Common myeloid progenitor, CD34-positive (primary cell): ENCODE measurements at regions not wholly inside any gene's neighbourhood (a gene's known extent, or its start where the extent isn't known, plus 50 kb on each side); places are given as distances from the start of the nearest gene placed in this dataset.
"Not testable (repeated sequence)": the region's sequence is repeated elsewhere in the genome, so short reads cannot be mapped to it uniquely, and the experiment has no call there.

Source experiments
- CTCF ChIA-PET: fragments of 350-600 bp; sonication (Branson Sonifier 250); formaldehyde crosslinking; loops from one replicate; lab custom pipeline; 2021; ENCODE audit warnings: antibody characterized with exemption; lab: Charles Lee
- POLR2A ChIA-PET: fragments of 350-600 bp; sonication (Branson Sonifier 250); formaldehyde crosslinking; loops from one replicate; lab custom pipeline; 2021; ENCODE audit warnings: antibody characterized with exemption; lab: Charles Lee
- DNase-seq, 3 donors: peaks; one replicate each; pipeline versions ENCODE4 v3.0.0 to v3.0.0-alpha.2; 2013
- H3K27ac ChIP-seq, 2 experiments: 1 replicate in 1 of 2; 2 replicates in 1 of 2; pipeline ENCODE4 v1.7.0; 2013; ENCODE audit warnings: inconsistent platforms in 2 of 2, low read length in 2 of 2, mild to moderate bottlenecking in 2 of 2, low read depth in 1 of 2, moderate library complexity in 1 of 2; ENCODE audit not compliant: severe bottlenecking in 2 of 2, insufficient read depth in 1 of 2, poor library complexity in 1 of 2
- H3K27me3 ChIP-seq, 5 experiments: replicated peaks in 2 of 5; 1 replicate in 3 of 5; 2 replicates in 2 of 5; pipeline versions ENCODE4 v1.6.1 to v1.7.0; 2013; ENCODE audit warnings: low read length in 4 of 5, mild to moderate bottlenecking in 2 of 5, moderate library complexity in 2 of 5, inconsistent platforms in 1 of 5; ENCODE audit not compliant: insufficient read depth in 5 of 5, control insufficient read depth in 4 of 5
- H3K36me3 ChIP-seq, 4 experiments: 1 replicate in 2 of 4; 2 replicates in 2 of 4; pipeline versions ENCODE4 v1.6.1 to v1.7.0; 2013; ENCODE audit warnings: low read length in 3 of 4, control low read depth in 1 of 4, mild to moderate bottlenecking in 1 of 4; ENCODE audit not compliant: control insufficient read depth in 4 of 4, insufficient read depth in 4 of 4
- H3K4me1 ChIP-seq, 4 experiments: 1 replicate in 3 of 4; 2 replicates in 1 of 4; pipeline versions ENCODE4 v1.6.1 to v1.7.1; 2013; ENCODE audit warnings: low read length in 3 of 4, mild to moderate bottlenecking in 3 of 4, control low read depth in 1 of 4, inconsistent platforms in 1 of 4, moderate library complexity in 1 of 4; ENCODE audit not compliant: control insufficient read depth in 4 of 4, insufficient read depth in 4 of 4; ENCODE audit errors: control extremely low read depth in 1 of 4
- H3K4me3 ChIP-seq, 7 experiments: 1 replicate in 4 of 7; 2 replicates in 3 of 7; pipeline versions ENCODE4 v1.5.1 to v1.7.0; 2013; ENCODE audit warnings: mild to moderate bottlenecking in 7 of 7, low read length in 6 of 7, moderate library complexity in 6 of 7, inconsistent platforms in 2 of 7, low read depth in 2 of 7, control low read depth in 1 of 7; ENCODE audit not compliant: insufficient read depth in 4 of 7, control insufficient read depth in 1 of 7; ENCODE audit errors: extremely low read depth in 1 of 7
- H3K9me3 ChIP-seq, 5 experiments: 1 replicate in 4 of 5; 2 replicates in 1 of 5; pipeline versions ENCODE4 v1.6.1 to v1.7.1; 2013; ENCODE audit warnings: low read length in 4 of 5, mild to moderate bottlenecking in 2 of 5, inconsistent platforms in 1 of 5, low read depth in 1 of 5, moderate library complexity in 1 of 5; ENCODE audit not compliant: control insufficient read depth in 4 of 5, insufficient read depth in 2 of 5; ENCODE audit errors: control extremely low read depth in 1 of 5
- WGBS: methylation state at CpG from one replicate; pipeline ENCODE4 v1.1.5; 2013; ENCODE audit not compliant: insufficient coverage; 5-methylcytosine and 5-hydroxymethylcytosine counted together

- CTCF ChIA-PET: interaction anchor here (0.7 kb wide), 1 partner anchor 40 kb away, joined by 4 read pairs; no protein-coding TSS in a partner anchor
These were observed 118.8 kb upstream of the MYO10 start for GRCh38 chr5:17054911-17055310.

GRCh38 chr5:17056141-17056631 lies 120.1 kb upstream of the MYO10 start:
- H3K4me1 ChIP-seq: no peaks in the 10 kb centered on the region
- ChIA-PET CTCF (interaction anchor here (1.4 kb wide), 1 partner anchor 14 kb away, joined by 3 read pairs; no protein-coding TSS in a partner anchor), POLR2A (no interaction called here)
- no peak overlapping the region for H3K27ac ChIP-seq
- H3K9me3 ChIP-seq: no peaks in the 10 kb centered on the region
- WGBS: 95% methylated on average over 7 of the region's 7 CpGs
- no peaks in the 10 kb centered on the region for H3K36me3 ChIP-seq
- DNase-seq: no peak
- H3K4me3 ChIP-seq: no peak overlapping the region
- peaks cover 0 to 5% (median 0%) of the 10 kb centered on the region in 5 experiments for H3K27me3 ChIP-seq

More at GRCh38 chr5:17054911-17055310, 118.8 kb upstream of the MYO10 start:
- Histone ChIP-seq H3K4me3 (no peak overlapping the region), H3K27ac (no peak overlapping the region), H3K27me3 (peaks cover 0 to 4% (median 0%) of the 10 kb centered on the region in 5 experiments), H3K9me3 (no peaks in the 10 kb centered on the region), H3K36me3 (no peaks in the 10 kb centered on the region), H3K4me1 (no peaks in the 10 kb centered on the region)
- 92% methylated on average over 5 of the region's 8 CpGs for WGBS
- POLR2A ChIA-PET: no interaction called here
- DNase-seq: no peak

- WGBS: 67% methylated on average over 2 of the region's 7 CpGs
- peaks cover 0 to 5% (median 0%) of the 10 kb centered on the region in 5 experiments for H3K27me3 ChIP-seq
- H3K36me3 ChIP-seq: no peaks in the 10 kb centered on the region
- DNase-seq: no peak
- no peaks in the 10 kb centered on the region for H3K4me1 ChIP-seq
- H3K27ac ChIP-seq: no peak overlapping the region
- POLR2A ChIA-PET: no interaction called here
- CTCF ChIA-PET: interaction anchor here (0.7 to 1.3 kb wide), 2 partner anchors 16 to 19 kb away, joined by 3 read pairs; no protein-coding TSS in a partner anchor
- no peaks in the 10 kb centered on the region for H3K9me3 ChIP-seq
- no peak overlapping the region for H3K4me3 ChIP-seq
These were observed 122.3 kb upstream of the MYO10 start for GRCh38 chr5:17058438-17058837.

GRCh38 chr5:17061973-17062470 lies 125.9 kb upstream of the MYO10 start:
- Histone ChIP-seq H3K27ac (no peak overlapping the region), H3K4me3 (no peak overlapping the region), H3K36me3 (no peaks in the 10 kb centered on the region), H3K4me1 (no peaks in the 10 kb centered on the region), H3K9me3 (no peaks in the 10 kb centered on the region), H3K27me3 (peaks cover 0 to 5% (median 0%) of the 10 kb centered on the region in 5 experiments)
- ChIA-PET POLR2A (no interaction called here), CTCF (interaction anchor here (1.5 kb wide), 1 partner anchor 16 kb away, joined by 3 read pairs; no protein-coding TSS in a partner anchor)
- no peak for DNase-seq
- WGBS: 99% methylated on average over 28 of the region's 33 CpGs

- H3K27me3 ChIP-seq, H3K4me1 ChIP-seq, H3K4me3 ChIP-seq, POLR2A ChIA-PET, H3K27ac ChIP-seq, H3K36me3 ChIP-seq, H3K9me3 ChIP-seq, DNase-seq: not testable (repeated sequence)
- 100% methylated on average over 4 of the region's 4 CpGs for WGBS
- CTCF ChIA-PET: interaction anchor here (1.5 kb wide), 1 partner anchor 16 kb away, joined by 3 read pairs; no protein-coding TSS in a partner anchor
These were observed 126.7 kb upstream of the MYO10 start for GRCh38 chr5:17062741-17063140.

GRCh38 chr5:17064241-17064640 lies 128.2 kb upstream of the MYO10 start:
- Histone ChIP-seq H3K27ac (no peak overlapping the region), H3K36me3 (no peaks in the 10 kb centered on the region), H3K9me3 (no peaks in the 10 kb centered on the region), H3K4me1 (no peaks in the 10 kb centered on the region), H3K4me3 (no peak overlapping the region), H3K27me3 (peaks cover 0 to 2% (median 0%) of the 10 kb centered on the region in 5 experiments)
- 100% methylated on average over 1 of the region's 3 CpGs for WGBS
- POLR2A ChIA-PET: no interaction called here
- DNase-seq: no peak
- CTCF ChIA-PET: interaction anchor here (0.7 kb wide), 1 partner anchor 15 kb away, joined by 3 read pairs; no protein-coding TSS in a partner anchor

GRCh38 chr5:17065458-17065857 lies 129.4 kb upstream of the MYO10 start:
- no peak for DNase-seq
- POLR2A ChIA-PET: no interaction called here

More at GRCh38 chr5:17065458-17065857, 129.4 kb upstream of the MYO10 start:
- H3K4me1 ChIP-seq: peaks cover 0 to 9% (median 2%) of the 10 kb centered on the region in 4 experiments
- CTCF ChIA-PET: no interaction called here
- H3K36me3 ChIP-seq: no peaks in the 10 kb centered on the region
- no peaks in the 10 kb centered on the region for H3K9me3 ChIP-seq
- no peaks in the 10 kb centered on the region for H3K27me3 ChIP-seq
- no peak overlapping the region for H3K27ac ChIP-seq
- 93% methylated on average over 3 of the region's 3 CpGs for WGBS
- no peak overlapping the region for H3K4me3 ChIP-seq
